Stimulated activated CD4-positive, alpha-beta T cell treated with anti-CD3 and anti-CD28 coated beads, Interleukin-12 subunit alpha, Interleukin-12 subunit beta, amount 100 ng/mL, for 48 hours (primary cell): ENCODE measurements at regions not wholly inside any gene's neighbourhood (a gene's known extent, or its start where the extent isn't known, plus 50 kb on each side); places are given as distances from the start of the nearest gene placed in this dataset.

ENCODE experiments used
- DNase-seq, 3 donors: peaks; one replicate each; pipeline ENCODE4 v3.0.0-alpha.2; 2020; ENCODE audit warnings: low read depth in 2 of 3, low spot score in 1 of 3

- no peak for DNase-seq
Observed at GRCh38 chr12:104863296-104863948, 94.7 kb downstream of the SLC41A2 start.

GRCh38 chr12:104858611-104859543, 99.2 kb downstream of the SLC41A2 start:
- no peak for DNase-seq

GRCh38 chr12:104856531-104856930, 101.6 kb downstream of the SLC41A2 start:
- no peak for DNase-seq

- no peak for DNase-seq
Observed at GRCh38 chr12:104855599-104855998, 102.5 kb downstream of the SLC41A2 start.

- no peak for DNase-seq
Observed at GRCh38 chr12:104852896-104853295, 105.2 kb downstream of the SLC41A2 start.

- no peak for DNase-seq
Observed at GRCh38 chr12:104852102-104852501, 106.0 kb downstream of the SLC41A2 start.

GRCh38 chr12:104850781-104851180, 107.3 kb downstream of the SLC41A2 start:
- DNase-seq = no peak

GRCh38 chr12:104846056-104846767, 111.9 kb downstream of the SLC41A2 start:
- DNase-seq = no peak

GRCh38 chr12:104844123-104844522, 114.0 kb downstream of the SLC41A2 start:
- no peak for DNase-seq

- no peak for DNase-seq
Observed at GRCh38 chr12:104840262-104840661, 117.8 kb downstream of the SLC41A2 start.

GRCh38 chr12:104835317-104835716, 122.8 kb downstream of the SLC41A2 start:
- no peak for DNase-seq

GRCh38 chr12:104834607-104835006, 123.5 kb downstream of the SLC41A2 start:
- DNase-seq = no peak

GRCh38 chr12:104833756-104834155, 124.3 kb downstream of the SLC41A2 start:
- no peak for DNase-seq

- no peak for DNase-seq
Observed at GRCh38 chr12:104828015-104828414, 130.1 kb downstream of the SLC41A2 start.

- no peak for DNase-seq
Observed at GRCh38 chr12:104827587-104827986, 130.5 kb downstream of the SLC41A2 start.

GRCh38 chr12:104825408-104825807, 132.7 kb downstream of the SLC41A2 start:
- no peak for DNase-seq

GRCh38 chr12:104823985-104824461, 134.1 kb downstream of the SLC41A2 start:
- DNase-seq = no peak

- no peak for DNase-seq
Observed at GRCh38 chr12:104822941-104823340, 135.1 kb downstream of the SLC41A2 start.

- DNase-seq = no peak
Observed at GRCh38 chr12:104816845-104817503, 141.1 kb downstream of the SLC41A2 start.

- no peak for DNase-seq
Observed at GRCh38 chr12:104815935-104816334, 142.2 kb downstream of the SLC41A2 start.

GRCh38 chr12:104814944-104815343, 143.1 kb downstream of the SLC41A2 start:
- DNase-seq = no peak
